Central memory CD4-positive, alpha-beta T cell (primary cell): ENCODE measurements at regions not wholly inside any gene's neighbourhood (a gene's known extent, or its start where the extent isn't known, plus 50 kb on each side); places are given as distances from the start of the nearest gene placed in this dataset.
"Not testable (repeated sequence)": the region's sequence is repeated elsewhere in the genome, so short reads cannot be mapped to it uniquely, and the experiment has no call there.

Source experiments
- DNase-seq: peaks from one replicate; pipeline ENCODE4 v3.0.0; 2022

- no peak for DNase-seq
Measured at GRCh38 chr14:30162066-30162465, 234.4 kb upstream of the PRKD1 start.

DNA sequence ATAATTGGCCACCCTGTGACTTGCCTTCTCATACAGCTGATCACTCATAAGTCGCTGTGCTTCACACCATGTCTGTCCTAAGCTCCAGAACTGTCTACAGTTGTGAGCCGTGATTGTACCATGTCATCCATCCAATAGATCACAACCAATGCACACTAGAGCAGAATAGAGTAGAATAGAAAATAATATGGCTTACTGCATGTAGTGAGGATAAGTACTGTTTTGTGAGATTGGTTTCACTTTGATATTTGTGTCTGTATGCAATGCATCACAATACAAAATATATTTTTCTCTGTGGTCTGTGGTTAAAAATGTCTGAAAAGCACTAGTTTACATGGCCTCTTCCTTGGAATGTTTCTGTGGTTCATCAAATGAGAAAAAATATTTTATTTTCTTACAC lies 237.6 kb upstream of the PRKD1 start:
- DNase-seq: no peak

- no peak for DNase-seq
Measured at GRCh38 chr14:30177781-30178180, 250.1 kb upstream of the PRKD1 start.

GRCh38 chr14:30179381-30180130 lies 251.9 kb upstream of the PRKD1 start:
- no peak for DNase-seq

GRCh38 chr14:30180219-30180618 lies 252.6 kb upstream of the PRKD1 start:
- DNase-seq: no peak

DNA sequence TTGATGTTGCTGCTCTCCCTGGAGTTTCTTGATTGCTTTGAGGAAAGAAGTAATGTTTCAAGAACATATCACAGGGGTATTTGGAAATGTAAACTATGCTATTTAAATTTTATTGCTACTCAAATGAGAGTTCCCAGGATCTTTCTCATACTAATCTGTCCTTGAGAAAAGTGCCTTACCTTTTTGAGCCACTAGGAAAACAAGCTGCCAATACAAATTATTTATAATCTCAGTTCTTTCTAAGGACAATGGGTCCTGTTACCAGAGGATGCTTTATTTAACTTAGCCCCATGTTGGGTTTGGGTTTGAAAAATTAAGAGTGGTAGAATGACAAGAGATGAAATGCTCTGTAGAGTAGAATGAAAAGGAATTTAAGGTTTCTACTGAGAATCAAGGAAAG lies 258.2 kb upstream of the PRKD1 start:
- DNase-seq: no peak

GRCh38 chr14:30191639-30192279 lies 264.1 kb upstream of the PRKD1 start:
- no peak for DNase-seq

DNA sequence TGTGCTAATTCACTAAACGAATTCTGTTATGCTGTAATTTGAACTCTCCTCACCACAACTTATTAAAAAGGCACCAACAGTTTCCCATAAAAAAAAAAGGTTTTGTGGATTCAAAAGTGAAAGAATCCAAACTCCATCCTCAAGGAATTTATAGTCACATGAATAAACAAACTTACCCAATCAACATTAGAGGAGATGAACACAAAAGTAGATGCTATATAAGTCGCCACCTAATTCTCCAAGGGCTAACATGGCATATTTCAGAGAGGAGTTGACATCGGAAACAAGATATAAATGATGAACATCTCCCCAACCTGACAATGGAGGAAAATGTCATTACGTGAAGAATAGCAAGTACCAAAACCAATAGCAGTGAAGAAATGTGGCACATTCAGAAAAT lies 265.5 kb upstream of the PRKD1 start:
- no peak for DNase-seq

DNA sequence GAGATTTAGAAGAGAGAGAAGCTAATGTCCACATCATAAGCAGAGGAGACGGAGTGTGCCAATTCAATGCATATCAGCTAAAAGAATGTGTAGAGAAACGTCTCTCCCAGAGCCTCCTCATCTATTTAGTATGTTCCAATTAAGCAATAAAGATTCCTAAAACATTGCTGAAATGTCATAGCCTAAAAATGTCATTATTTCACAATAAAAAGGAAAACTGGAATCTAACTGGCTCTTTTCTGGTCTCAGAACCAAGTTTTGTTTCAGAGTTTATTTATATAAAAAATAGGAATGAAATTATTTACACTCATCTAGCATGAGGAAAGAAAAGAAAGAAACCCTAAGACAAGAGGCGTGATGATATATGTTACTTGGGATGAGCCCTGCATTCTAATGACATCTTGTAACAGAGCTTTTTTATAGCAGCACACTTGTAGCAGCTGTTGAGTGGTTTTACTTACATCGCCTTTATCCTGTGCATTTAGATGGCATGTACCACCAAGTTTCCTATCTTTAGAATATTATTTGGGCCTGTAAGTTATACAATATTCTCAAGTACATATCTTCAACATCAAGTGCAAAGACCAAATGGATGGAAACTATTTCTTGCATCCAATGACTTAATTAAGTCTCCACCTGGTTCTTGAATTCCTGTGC lies 266.3 kb upstream of the PRKD1 start:
- DNase-seq: no peak

DNA sequence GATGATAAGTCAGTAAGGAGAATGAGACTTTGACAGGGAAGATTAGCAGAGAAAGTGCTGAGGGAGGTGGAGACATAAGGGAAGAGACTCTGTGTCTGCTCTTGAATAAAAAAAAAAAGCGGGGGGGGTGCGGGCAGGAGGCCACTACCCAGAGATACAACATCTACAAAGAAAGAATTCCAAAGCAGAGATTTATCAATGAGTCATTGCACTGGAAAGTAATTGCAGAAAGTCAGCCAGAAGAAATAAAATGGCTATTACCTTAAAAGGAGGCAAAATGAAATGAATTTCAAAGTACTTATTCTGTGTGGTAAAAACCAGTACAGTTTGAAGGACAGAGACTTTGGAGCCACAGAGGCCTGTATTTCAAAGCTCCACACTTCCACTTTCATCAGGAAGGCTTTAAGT lies 267.1 kb upstream of the PRKD1 start:
- DNase-seq: no peak

DNA sequence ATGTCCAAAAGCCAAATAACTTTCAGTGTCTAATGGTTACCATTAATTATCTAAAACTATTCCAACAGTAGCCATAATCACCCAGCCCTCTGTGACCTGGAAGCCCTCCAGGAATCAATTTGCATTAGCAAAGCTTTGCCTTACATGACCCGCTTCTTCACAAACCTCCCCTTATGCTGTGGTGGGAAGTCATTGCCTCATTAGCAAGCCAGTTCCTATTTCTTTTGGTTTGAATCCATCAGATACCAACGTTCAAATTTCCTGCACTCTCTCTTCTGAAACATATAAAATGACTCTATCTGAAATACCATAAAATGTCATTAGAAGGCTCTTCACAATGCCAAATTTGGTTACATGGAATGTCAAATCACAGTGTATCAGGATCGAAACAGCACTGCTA lies 268.3 kb upstream of the PRKD1 start:
- DNase-seq: no peak

DNA sequence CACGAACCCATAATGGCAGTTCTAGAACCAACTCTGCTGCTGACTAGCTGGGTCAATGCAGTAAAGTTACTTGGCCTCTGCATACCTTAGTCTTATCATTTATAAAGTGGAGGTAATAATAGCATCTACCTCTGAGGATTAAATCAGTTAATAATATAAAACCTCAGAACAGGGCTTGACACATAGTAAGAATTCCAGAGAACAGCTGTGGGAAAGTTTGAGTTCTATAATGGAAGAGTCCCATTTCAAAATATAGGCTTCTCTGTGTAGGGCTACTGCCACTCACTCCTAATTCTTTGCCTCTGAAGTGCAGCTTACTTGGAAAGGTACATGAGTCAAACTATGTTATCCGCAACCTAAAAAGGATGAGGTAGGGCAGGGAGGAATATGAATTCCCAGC lies 269.2 kb upstream of the PRKD1 start:
- no peak for DNase-seq

DNA sequence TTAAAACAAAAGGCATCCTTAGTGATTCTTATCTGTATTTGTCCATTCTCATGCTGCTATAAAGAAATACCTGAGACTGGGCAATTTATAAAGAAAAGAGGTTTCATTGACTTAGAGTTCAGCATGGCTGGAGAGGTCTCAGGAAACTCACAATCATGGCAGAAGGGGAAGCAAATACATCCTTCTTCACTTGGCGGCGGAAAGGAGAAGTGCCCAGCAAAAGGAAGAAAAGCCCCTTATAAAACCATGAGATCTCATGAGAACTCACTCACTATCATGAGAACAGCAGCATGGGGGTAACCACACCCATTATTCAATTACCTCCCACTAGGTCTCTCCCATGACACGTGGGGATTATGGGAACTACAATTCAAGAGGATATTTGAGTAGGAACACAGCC lies 271.1 kb upstream of the PRKD1 start:
- not testable (repeated sequence) for DNase-seq

GRCh38 chr14:30204431-30204980 lies 276.9 kb upstream of the PRKD1 start:
- DNase-seq: no peak

- no peak for DNase-seq
Measured at GRCh38 chr14:30209136-30209535, 281.5 kb upstream of the PRKD1 start.

GRCh38 chr14:30210630-30211029 lies 283.0 kb upstream of the PRKD1 start:
- DNase-seq: no peak

DNA sequence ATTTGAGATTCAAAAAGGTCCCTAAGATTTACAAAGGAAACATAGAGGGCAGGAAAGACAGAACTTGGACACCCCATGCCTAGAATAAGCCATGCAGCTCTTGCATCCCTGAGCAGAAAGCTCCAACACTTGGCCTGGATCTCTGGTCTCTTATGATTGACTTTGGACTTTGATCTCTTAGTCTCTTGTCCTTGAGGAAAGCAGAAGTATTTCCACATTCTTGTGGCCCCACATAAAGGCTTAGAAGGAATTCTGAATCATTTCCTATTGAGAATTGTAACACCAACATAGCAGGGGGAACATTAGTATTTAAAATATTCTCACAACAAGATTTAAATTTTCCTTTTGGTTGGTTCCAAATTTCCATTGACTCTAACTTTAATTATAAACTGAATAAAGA lies 283.7 kb upstream of the PRKD1 start:
- DNase-seq: no peak

- DNase-seq: no peak
Measured at GRCh38 chr14:30214014-30214413, 286.4 kb upstream of the PRKD1 start.

- no peak for DNase-seq
Measured at GRCh38 chr14:30214461-30215090, 286.9 kb upstream of the PRKD1 start.

DNA sequence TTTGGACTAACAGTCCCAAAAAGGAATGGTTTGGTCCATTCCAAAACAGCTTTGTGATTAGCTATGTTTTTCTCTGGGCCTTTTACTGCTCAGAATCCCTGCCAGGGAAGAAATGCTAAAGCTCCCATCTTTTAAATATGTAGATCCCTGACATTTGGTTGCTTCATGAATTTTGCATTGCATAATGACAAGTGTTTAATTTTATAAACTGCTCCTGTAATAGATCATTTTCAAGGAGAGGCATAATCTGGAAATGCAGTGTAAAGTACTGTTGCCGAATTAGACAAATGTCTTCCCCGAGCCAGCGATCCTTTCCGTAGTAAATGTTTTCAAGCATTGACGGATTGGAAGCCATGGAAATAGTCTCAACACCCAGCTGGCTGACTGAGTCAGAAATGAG lies 291.3 kb upstream of the PRKD1 start:
- DNase-seq: no peak

DNA sequence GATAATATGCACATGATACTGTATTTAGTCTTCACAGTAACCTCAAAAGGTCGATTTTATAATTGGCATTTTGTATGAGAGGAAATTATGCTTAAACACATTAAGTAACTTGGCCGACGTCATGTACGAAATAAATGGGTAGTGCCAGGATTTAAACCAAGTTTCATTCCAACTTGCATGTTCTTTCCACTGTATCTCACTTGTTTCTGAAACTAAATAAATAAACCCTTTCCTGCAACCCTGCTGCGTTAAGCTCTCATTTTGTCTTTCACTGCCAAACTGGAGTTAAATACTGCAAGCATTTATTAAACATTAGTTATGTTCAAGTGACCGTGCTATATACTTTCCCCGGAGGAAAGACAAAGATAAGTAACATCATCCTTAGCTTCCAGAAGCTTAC lies 293.9 kb upstream of the PRKD1 start:
- DNase-seq: no peak

DNA sequence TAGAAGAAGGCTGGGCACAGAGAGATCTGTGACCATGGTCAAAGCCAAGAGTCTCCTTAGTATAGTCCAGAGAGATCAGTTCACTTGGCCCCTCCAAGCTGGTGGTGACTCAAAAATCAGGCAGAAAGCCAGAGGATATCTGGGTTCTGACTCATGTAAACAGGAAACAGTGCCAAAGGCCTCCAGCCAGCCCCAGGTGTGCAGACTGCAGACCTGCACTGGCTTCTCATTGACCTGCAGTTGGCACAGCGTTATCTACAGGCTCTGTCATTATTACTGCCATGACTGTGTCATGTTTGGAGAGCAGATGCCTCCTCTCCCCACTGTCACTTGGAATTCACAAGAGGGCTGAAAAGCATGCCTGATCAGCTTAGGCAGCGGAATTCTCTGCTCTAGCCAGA lies 295.7 kb upstream of the PRKD1 start:
- no peak for DNase-seq

DNA sequence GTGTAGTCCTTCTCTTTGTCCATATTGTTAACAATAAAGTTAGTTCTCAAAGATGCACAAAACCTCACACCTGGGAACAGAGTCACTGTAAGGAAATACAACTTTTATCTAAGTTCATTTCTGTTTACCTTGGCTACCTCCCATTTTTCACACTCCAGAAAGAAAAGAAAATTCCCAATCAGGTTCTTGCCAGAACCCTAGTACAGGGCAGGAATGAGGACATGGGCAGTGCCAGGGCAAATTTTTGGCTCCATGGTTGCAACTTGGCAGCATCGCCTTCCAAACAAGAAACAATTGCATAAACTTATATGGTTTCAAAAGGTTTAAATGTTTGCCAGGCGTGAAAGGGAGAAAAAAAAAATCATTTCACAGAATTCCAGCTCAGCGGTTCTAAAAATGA lies 296.3 kb upstream of the PRKD1 start:
- DNase-seq: no peak

DNA sequence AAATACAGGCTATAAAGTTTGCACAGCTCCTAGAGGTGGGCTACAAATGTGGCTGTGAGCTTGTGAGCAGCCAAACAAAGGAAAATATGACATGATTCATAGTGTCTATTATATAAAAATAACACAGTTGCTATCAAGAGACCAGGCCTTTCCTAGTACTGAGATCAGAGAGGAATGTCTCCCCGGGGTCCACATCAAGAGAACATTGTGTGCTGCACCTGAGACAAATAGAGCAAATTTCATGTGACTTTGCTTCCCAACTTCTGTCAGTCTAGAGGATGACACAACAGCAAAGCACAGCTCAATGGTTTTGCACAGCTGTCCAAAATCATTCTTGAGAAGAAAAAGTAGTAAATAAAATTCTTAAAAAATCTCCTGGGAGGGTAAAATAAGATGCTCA lies 297.5 kb upstream of the PRKD1 start:
- DNase-seq: no peak
